ENCODE measurements at regions not wholly inside any gene's neighbourhood (a gene's known extent, or its start where the extent isn't known, plus 50 kb on each side); places are given as distances from the start of the nearest gene placed in this dataset.

- TF ChIP-seq CTCF (IDR thresholded peaks at IDR 0.05) (no peak), POLR2A (IDR thresholded peaks at IDR 0.05) (no peak)
These were observed 364.2 kb upstream of the CNTN3 start for GRCh38 chr3:74978684-74979083.

Measured in esophagus squamous epithelium (tissue), 4 donors.